WTC11 (cell line): ENCODE measurements at regions not wholly inside any gene's neighbourhood (a gene's known extent, or its start where the extent isn't known, plus 50 kb on each side); places are given as distances from the start of the nearest gene placed in this dataset.

Experiments
- ATAC-seq: fragments of 200-7000 bp; cut with Tn5 transposase; 2 replicates; pipeline ENCODE4 v1.10.0; 2021; ENCODE audit warnings: mild to moderate bottlenecking, moderate library complexity
- CTCF ChIA-PET: fragments of 300-600 bp; sonication (Branson Sonifier 250); formaldehyde crosslinking; loops from one replicate; lab custom pipeline; 2021; ENCODE audit warnings: antibody characterized with exemption; lab: Charles Lee
- POLR2A ChIA-PET: fragments of 350-600 bp; sonication (Branson Sonifier 250); formaldehyde crosslinking; loops from one replicate; lab custom pipeline; 2021; ENCODE audit warnings: antibody characterized with exemption; lab: Charles Lee
- DNase-seq: peaks from one replicate; pipeline ENCODE4 v3.0.0; 2021; ENCODE audit warnings: low spot score
- H3K27ac Mint-ChIP-seq: 2 replicates; pipeline ENCODE4 v1.8.0; 2021; ENCODE audit warnings: mixed read lengths
- H3K27me3 Mint-ChIP-seq: 2 replicates; pipeline ENCODE4 v1.8.0; 2021; ENCODE audit warnings: low read depth, mild to moderate bottlenecking, moderate library complexity, mixed read lengths
- H3K36me3 Mint-ChIP-seq: 2 replicates; pipeline ENCODE4 v1.8.0; 2021; ENCODE audit warnings: mixed read lengths
- H3K4me1 Mint-ChIP-seq: 2 replicates; pipeline ENCODE4 v1.8.0; 2022; ENCODE audit warnings: mixed read lengths
- H3K4me3 Mint-ChIP-seq: 2 replicates; pipeline ENCODE4 v1.8.0; 2021; ENCODE audit warnings: mild to moderate bottlenecking, moderate library complexity, mixed read lengths
- H3K9me3 Mint-ChIP-seq: 2 replicates; pipeline ENCODE4 v1.8.0; 2021; ENCODE audit warnings: mixed read lengths
- AFF4 ChIP-seq: sonication (generic); formaldehyde crosslinking; IDR thresholded peaks from 2 replicates; pipeline ENCODE4 v1.8.1; 2023; ENCODE audit warnings: mild to moderate bottlenecking, missing genetic modification reagents, borderline replicate concordance
- AR ChIP-seq: fragments of 250-450 bp; sonication (Bioruptor Pico); IDR thresholded peaks from 2 replicates; pipeline ENCODE4 v1.9.0; 2021; ENCODE audit warnings: mild to moderate bottlenecking
- ATF6 ChIP-seq: sonication (generic); formaldehyde crosslinking; IDR thresholded peaks from 2 replicates; pipeline ENCODE4 v1.8.1; 2023; ENCODE audit warnings: mild to moderate bottlenecking, missing genetic modification reagents
- CREM ChIP-seq: sonication (generic); formaldehyde crosslinking; IDR thresholded peaks from 2 replicates; pipeline ENCODE4 v1.8.1; 2022; ENCODE audit warnings: mild to moderate bottlenecking, missing genetic modification reagents, moderate library complexity
- GABPB1 ChIP-seq: sonication (generic); formaldehyde crosslinking; IDR thresholded peaks from 2 replicates; pipeline ENCODE4 v1.8.1; 2023; ENCODE audit warnings: mild to moderate bottlenecking, missing genetic modification reagents
- JUN ChIP-seq: sonication (generic); formaldehyde crosslinking; IDR thresholded peaks from 2 replicates; pipeline ENCODE4 v1.8.0; 2023; ENCODE audit warnings: mild to moderate bottlenecking, missing genetic modification reagents
- NFATC4 ChIP-seq: fragments of 250-450 bp; sonication (Bioruptor Pico); IDR thresholded peaks from 2 replicates; pipeline ENCODE4 v1.9.0; 2021; ENCODE audit warnings: mild to moderate bottlenecking
- OVOL2 ChIP-seq: fragments of 250-450 bp; sonication (Bioruptor Pico); IDR thresholded peaks from 2 replicates; pipeline ENCODE4 v1.9.0; 2021; ENCODE audit warnings: mild to moderate bottlenecking, borderline replicate concordance
- SOX15 ChIP-seq: fragments of 250-450 bp; sonication (Bioruptor Pico); IDR thresholded peaks from 2 replicates; pipeline ENCODE4 v1.9.0; 2021; ENCODE audit warnings: mild to moderate bottlenecking
- TP53 ChIP-seq: sonication (generic); formaldehyde crosslinking; IDR thresholded peaks from 2 replicates; pipeline ENCODE4 v1.8.1; 2023; ENCODE audit warnings: mild to moderate bottlenecking, missing genetic modification reagents
- ZNF396 ChIP-seq: fragments of 250-450 bp; sonication (Bioruptor Pico); IDR thresholded peaks from 2 replicates; pipeline ENCODE4 v1.8.0; 2021; ENCODE audit warnings: mild to moderate bottlenecking, moderate library complexity, borderline replicate concordance
- ZNF416 ChIP-seq: fragments of 250-450 bp; sonication (Bioruptor Pico); IDR thresholded peaks from 2 replicates; pipeline ENCODE4 v1.9.0; 2021; ENCODE audit warnings: mild to moderate bottlenecking, inconsistent platforms
- TF ChIP-seq, protein P1 (sequence below): fragments of 250-450 bp; sonication (Bioruptor Pico); IDR thresholded peaks from 2 replicates; pipeline ENCODE4 v1.9.0; 2021; ENCODE audit warnings: moderate library complexity, mild to moderate bottlenecking, inconsistent platforms, borderline replicate concordance
- TF ChIP-seq, protein P2 (sequence below): fragments of 250-450 bp; sonication (Bioruptor Pico); conservative IDR thresholded peaks from 2 replicates; pipeline ENCODE4 v1.9.0; 2021; ENCODE audit warnings: mild to moderate bottlenecking
- TF ChIP-seq, protein P3 (sequence below): sonication (generic); formaldehyde crosslinking; IDR thresholded peaks from 2 replicates; pipeline ENCODE4 v1.8.1; 2023; ENCODE audit warnings: mild to moderate bottlenecking, missing genetic modification reagents, moderate library complexity
- TF ChIP-seq, protein P4 (sequence below): sonication (generic); formaldehyde crosslinking; IDR thresholded peaks from 2 replicates; pipeline ENCODE4 v1.8.1; 2023; ENCODE audit warnings: mild to moderate bottlenecking, moderate library complexity, missing genetic modification reagents
- TF ChIP-seq, protein P5 (sequence below): sonication (generic); formaldehyde crosslinking; IDR thresholded peaks from 2 replicates; pipeline ENCODE4 v1.8.0; 2022; ENCODE audit warnings: missing genetic modification reagents

- no peak for TF ChIP-seq NFATC4
- no peak for TF ChIP-seq SOX15 (CRISPR knock-in tag)
- no peak for TF ChIP-seq CREM (CRISPR knock-in tag)
- no peak for TF ChIP-seq AR (CRISPR knock-in tag)
- no peak for TF ChIP-seq OVOL2 (CRISPR knock-in tag)
- TF ChIP-seq ZNF396 (CRISPR knock-in tag), result no peak
- TF ChIP-seq, protein P1, sequence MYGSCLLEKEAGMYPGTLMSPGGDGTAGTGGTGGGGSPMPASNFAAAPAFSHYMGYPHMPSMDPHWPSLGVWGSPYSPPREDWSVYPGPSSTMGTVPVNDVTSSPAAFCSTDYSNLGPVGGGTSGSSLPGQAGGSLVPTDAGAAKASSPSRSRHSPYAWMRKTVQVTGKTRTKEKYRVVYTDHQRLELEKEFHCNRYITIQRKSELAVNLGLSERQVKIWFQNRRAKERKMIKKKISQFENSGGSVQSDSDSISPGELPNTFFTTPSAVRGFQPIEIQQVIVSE (CRISPR knock-in tag), result no peak
- TF ChIP-seq, protein P2, sequence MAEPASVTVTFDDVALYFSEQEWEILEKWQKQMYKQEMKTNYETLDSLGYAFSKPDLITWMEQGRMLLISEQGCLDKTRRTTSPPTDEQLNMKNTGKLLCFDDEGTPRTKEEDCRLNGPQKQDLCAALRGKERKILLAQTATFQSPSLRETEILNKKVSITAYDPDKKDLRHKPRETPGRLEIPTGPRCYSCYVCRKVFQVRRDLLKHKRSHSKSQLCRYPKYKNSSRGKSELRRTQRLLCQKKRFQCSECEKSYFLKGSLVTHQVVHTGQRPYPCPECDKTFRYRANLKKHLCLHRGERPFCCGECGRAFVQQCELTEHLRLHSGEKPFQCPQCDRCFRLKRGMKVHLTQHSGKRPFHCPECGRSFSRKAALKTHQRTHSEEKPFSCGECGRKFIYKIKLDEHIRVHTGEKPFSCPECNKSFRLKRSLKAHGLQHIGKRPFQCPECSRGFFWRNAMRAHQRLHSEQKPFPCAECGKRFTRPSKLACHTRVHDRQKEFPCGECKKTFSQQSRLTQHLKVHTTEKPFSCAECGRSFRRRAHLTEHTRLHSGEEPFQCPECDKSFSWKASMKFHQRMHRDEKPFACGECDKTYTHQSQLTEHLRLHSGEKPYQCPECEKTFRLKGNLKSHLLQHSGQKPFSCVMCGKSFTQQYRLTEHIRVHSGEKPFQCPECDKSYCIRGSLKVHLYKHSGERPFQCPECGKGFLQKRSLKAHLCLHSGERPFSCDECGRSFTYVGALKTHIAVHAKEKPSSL (CRISPR knock-in tag), result no peak
- TF ChIP-seq, protein P3, sequence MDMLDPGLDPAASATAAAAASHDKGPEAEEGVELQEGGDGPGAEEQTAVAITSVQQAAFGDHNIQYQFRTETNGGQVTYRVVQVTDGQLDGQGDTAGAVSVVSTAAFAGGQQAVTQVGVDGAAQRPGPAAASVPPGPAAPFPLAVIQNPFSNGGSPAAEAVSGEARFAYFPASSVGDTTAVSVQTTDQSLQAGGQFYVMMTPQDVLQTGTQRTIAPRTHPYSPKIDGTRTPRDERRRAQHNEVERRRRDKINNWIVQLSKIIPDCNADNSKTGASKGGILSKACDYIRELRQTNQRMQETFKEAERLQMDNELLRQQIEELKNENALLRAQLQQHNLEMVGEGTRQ (CRISPR knock-in tag), result no peak
- TF ChIP-seq, protein P4, sequence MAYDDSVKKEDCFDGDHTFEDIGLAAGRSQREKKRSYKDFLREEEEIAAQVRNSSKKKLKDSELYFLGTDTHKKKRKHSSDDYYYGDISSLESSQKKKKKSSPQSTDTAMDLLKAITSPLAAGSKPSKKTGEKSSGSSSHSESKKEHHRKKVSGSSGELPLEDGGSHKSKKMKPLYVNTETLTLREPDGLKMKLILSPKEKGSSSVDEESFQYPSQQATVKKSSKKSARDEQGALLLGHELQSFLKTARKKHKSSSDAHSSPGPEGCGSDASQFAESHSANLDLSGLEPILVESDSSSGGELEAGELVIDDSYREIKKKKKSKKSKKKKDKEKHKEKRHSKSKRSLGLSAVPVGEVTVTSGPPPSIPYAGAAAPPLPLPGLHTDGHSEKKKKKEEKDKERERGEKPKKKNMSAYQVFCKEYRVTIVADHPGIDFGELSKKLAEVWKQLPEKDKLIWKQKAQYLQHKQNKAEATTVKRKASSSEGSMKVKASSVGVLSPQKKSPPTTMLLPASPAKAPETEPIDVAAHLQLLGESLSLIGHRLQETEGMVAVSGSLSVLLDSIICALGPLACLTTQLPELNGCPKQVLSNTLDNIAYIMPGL, result no peak
- TF ChIP-seq JUN (CRISPR knock-in tag), result no peak
- no peak for TF ChIP-seq GABPB1 (CRISPR knock-in tag)
- TF ChIP-seq ZNF416 (CRISPR knock-in tag), result no peak
- no peak for TF ChIP-seq TP53 (CRISPR knock-in tag)
These were observed 229.4 kb upstream of the CEP162 start (continued) for GRCh38 chr6:84456803-84457202.

DNA sequence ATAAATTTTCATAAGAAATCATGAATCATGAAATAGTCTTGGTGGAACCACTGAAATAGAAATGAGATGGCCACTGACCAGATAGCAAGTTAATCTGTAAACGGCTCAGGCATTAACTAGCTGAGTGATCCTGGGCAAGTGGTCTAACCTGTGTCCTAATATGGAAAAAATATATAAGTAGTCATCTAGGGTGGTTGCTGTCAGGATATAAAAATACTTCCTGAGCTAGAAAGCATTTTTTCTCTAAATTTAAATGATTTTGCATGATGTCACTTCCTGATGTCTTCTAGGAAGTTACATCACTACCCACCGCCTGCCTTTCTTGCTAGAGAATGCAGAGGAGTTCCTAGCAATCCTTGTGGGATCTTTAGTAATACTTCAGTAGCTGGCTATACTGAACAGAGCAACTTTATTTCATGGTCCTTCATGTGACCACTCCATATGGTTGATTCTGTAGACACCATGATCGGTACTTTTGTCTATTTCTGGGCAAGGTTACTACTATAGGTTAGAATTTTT lies 228.1 kb upstream of the CEP162 start:
- ChIA-PET POLR2A (no interaction called here), CTCF (no interaction called here)
- Mint-ChIP-seq H3K4me1 (no peaks in the 10 kb centered on the region), H3K9me3 (no peaks in the 10 kb centered on the region), H3K4me3 (no peak overlapping the region), H3K27me3 (no peaks in the 10 kb centered on the region), H3K36me3 (no peaks in the 10 kb centered on the region), H3K27ac (no peak overlapping the region)
- DNase-seq (no peak), ATAC-seq (no peak)
- no peak for TF ChIP-seq ATF6 (CRISPR knock-in tag)
- TF ChIP-seq, protein P3 (CRISPR knock-in tag), result no peak
- TF ChIP-seq, protein P5, sequence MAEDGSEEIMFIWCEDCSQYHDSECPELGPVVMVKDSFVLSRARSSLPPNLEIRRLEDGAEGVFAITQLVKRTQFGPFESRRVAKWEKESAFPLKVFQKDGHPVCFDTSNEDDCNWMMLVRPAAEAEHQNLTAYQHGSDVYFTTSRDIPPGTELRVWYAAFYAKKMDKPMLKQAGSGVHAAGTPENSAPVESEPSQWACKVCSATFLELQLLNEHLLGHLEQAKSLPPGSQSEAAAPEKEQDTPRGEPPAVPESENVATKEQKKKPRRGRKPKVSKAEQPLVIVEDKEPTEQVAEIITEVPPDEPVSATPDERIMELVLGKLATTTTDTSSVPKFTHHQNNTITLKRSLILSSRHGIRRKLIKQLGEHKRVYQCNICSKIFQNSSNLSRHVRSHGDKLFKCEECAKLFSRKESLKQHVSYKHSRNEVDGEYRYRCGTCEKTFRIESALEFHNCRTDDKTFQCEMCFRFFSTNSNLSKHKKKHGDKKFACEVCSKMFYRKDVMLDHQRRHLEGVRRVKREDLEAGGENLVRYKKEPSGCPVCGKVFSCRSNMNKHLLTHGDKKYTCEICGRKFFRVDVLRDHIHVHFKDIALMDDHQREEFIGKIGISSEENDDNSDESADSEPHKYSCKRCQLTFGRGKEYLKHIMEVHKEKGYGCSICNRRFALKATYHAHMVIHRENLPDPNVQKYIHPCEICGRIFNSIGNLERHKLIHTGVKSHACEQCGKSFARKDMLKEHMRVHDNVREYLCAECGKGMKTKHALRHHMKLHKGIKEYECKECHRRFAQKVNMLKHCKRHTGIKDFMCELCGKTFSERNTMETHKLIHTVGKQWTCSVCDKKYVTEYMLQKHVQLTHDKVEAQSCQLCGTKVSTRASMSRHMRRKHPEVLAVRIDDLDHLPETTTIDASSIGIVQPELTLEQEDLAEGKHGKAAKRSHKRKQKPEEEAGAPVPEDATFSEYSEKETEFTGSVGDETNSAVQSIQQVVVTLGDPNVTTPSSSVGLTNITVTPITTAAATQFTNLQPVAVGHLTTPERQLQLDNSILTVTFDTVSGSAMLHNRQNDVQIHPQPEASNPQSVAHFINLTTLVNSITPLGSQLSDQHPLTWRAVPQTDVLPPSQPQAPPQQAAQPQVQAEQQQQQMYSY (CRISPR knock-in tag), result no peak
- no peak for TF ChIP-seq AFF4
